Endothelial cell (in vitro differentiated cells): ENCODE measurements at regions not wholly inside any gene's neighbourhood (a gene's known extent, or its start where the extent isn't known, plus 50 kb on each side); places are given as distances from the start of the nearest gene placed in this dataset.

Source experiments
- DNase-seq: peaks from one replicate; pipeline ENCODE4 v3.0.0; 2021; ENCODE audit warnings: low spot score
- H3K27ac Mint-ChIP-seq: one replicate; pipeline ENCODE4 v1.8.0; 2021; ENCODE audit warnings: mixed read lengths, inconsistent platforms; ENCODE audit not compliant: unreplicated experiment
- H3K27me3 Mint-ChIP-seq: one replicate; pipeline ENCODE4 v1.8.0; 2021; ENCODE audit warnings: mild to moderate bottlenecking, moderate library complexity, mixed read lengths, inconsistent platforms; ENCODE audit not compliant: unreplicated experiment
- H3K36me3 Mint-ChIP-seq: one replicate; pipeline ENCODE4 v1.8.0; 2021; ENCODE audit warnings: mild to moderate bottlenecking, low read depth, mixed read lengths, inconsistent platforms; ENCODE audit not compliant: unreplicated experiment
- H3K4me1 Mint-ChIP-seq: one replicate; pipeline ENCODE4 v1.8.0; 2021; ENCODE audit warnings: mild to moderate bottlenecking, mixed read lengths, inconsistent platforms; ENCODE audit not compliant: unreplicated experiment
- H3K4me3 Mint-ChIP-seq: one replicate; pipeline ENCODE4 v1.8.0; 2021; ENCODE audit warnings: mild to moderate bottlenecking, mixed read lengths, inconsistent platforms; ENCODE audit not compliant: unreplicated experiment
- H3K9me3 Mint-ChIP-seq: one replicate; pipeline ENCODE4 v1.8.0; 2021; ENCODE audit warnings: mixed read lengths, inconsistent platforms; ENCODE audit not compliant: unreplicated experiment
- TF ChIP-seq, protein P1 (sequence below): fragments of 200-600 bp; sonication (generic); IDR thresholded peaks from one replicate; pipeline ENCODE4 v1.5.0; 2021; ENCODE audit warnings: antibody characterized with exemption; ENCODE audit not compliant: unreplicated experiment

DNA sequence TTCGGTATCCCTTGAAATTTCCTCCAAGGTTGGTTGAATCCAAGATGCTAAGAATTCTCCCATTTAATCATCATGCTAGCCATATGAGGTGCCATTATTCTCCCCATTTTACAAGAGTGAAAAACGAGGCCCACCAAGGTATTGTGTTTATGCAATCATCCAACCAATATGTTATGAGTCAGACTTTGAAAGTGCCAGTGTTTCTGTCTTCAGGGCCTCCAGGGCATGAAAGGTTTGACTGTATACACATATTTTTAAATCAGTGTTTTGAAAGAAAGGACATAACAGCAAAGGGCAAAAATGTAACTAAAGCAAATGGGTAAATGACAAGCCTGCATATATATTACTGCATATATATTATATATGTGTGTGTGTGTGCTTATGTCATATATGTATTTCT is 541.2 kb upstream of the SMIM31 start:
- H3K4me1 Mint-ChIP-seq = no peaks in the 10 kb centered on the region

DNA sequence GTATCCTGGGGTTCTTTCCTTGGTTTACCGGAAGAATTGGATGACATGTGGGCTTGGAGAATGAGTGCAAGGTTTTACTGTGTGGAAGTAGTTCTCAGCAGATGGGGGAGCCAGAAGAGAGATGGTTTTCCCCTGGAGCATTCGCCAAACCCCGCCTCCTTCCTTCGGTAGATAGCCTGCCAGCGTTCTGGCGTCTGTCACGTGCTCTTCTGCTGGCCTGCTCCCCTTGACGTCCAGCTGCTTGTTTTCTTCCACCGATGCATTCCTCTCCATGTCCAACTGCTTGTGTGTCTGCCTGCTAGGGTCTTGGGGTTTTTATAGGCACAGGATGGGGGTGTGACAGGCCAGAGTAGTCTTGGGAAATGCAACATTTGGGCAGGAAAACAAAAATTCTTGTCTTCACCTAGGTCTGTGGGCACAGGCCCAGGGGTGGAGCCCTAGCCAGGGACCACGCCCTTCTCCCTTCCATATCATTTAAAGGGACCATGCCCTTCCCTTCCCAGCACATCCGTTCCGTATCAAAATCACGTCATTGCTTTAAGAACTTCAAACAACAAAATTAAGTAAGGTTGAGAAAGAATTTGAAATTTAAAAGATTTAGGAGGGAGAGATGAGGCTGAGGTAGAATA is 538.7 kb upstream of the SMIM31 start:
- no peak overlapping the region for H3K4me3 Mint-ChIP-seq
- TF ChIP-seq, protein P1, sequence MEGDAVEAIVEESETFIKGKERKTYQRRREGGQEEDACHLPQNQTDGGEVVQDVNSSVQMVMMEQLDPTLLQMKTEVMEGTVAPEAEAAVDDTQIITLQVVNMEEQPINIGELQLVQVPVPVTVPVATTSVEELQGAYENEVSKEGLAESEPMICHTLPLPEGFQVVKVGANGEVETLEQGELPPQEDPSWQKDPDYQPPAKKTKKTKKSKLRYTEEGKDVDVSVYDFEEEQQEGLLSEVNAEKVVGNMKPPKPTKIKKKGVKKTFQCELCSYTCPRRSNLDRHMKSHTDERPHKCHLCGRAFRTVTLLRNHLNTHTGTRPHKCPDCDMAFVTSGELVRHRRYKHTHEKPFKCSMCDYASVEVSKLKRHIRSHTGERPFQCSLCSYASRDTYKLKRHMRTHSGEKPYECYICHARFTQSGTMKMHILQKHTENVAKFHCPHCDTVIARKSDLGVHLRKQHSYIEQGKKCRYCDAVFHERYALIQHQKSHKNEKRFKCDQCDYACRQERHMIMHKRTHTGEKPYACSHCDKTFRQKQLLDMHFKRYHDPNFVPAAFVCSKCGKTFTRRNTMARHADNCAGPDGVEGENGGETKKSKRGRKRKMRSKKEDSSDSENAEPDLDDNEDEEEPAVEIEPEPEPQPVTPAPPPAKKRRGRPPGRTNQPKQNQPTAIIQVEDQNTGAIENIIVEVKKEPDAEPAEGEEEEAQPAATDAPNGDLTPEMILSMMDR = no peak
- H3K9me3 Mint-ChIP-seq = no peaks in the 10 kb centered on the region
- H3K27ac Mint-ChIP-seq = no peak overlapping the region
- no peaks in the 10 kb centered on the region for H3K36me3 Mint-ChIP-seq
- H3K4me1 Mint-ChIP-seq = no peaks in the 10 kb centered on the region
- peaks cover 1% of the 10 kb centered on the region for H3K27me3 Mint-ChIP-seq
- DNase-seq = no peak

More for the DNA sequence above, 541.2 kb upstream of the SMIM31 start:
- Mint-ChIP-seq H3K27me3 (peaks cover 1% of the 10 kb centered on the region), H3K27ac (no peak overlapping the region), H3K9me3 (no peaks in the 10 kb centered on the region), H3K4me3 (no peak overlapping the region), H3K36me3 (no peaks in the 10 kb centered on the region)
- TF ChIP-seq, protein P1 = no peak
- DNase-seq = no peak

DNA sequence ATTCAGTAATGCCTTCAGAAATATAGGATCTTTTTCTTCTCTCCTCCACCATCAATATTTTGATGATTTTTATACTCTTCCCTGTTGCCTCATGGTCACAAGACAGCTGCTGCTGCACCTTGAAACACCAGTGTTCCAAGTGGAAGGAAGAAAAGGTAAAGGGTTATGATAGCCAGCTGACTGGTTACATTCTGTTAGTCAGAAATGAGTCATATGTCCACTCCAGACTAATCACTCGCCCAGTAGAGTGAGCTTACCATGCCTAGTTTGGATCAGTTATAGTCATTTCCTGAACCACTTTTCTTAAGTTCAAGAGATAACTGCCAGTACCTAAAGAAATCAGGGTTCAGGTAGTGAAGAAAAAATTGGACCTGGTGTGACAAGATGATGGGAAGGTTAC is 532.3 kb upstream of the SMIM31 start:
- Mint-ChIP-seq H3K36me3 (no peaks in the 10 kb centered on the region), H3K4me3 (no peak overlapping the region), H3K27me3 (no peaks in the 10 kb centered on the region), H3K27ac (no peak overlapping the region), H3K9me3 (no peaks in the 10 kb centered on the region), H3K4me1 (no peaks in the 10 kb centered on the region)
- TF ChIP-seq, protein P1 = no peak
- no peak for DNase-seq

DNA sequence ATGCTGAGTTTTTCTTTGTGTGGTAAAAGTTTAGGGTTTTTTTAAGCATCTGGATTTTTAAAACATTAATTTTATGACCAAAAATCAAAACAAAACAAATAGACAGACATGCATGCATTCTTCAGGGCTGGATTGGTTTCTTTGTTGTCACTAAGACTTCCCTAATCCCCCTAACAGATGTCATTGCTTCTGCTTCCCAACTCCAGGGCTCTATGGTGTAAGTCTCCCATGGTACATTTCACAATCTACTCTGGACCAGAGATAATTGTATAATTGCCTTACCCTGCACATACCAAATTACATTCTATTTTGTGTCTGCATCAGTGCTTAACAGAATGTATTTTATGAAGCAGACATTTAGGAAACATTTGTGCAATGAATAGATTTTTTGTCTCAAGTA is 529.1 kb upstream of the SMIM31 start:
- TF ChIP-seq, protein P1 = no peak
- Mint-ChIP-seq H3K27me3 (peaks cover 2% of the 10 kb centered on the region), H3K9me3 (no peaks in the 10 kb centered on the region), H3K4me1 (no peaks in the 10 kb centered on the region), H3K4me3 (no peak overlapping the region), H3K36me3 (no peaks in the 10 kb centered on the region), H3K27ac (no peak overlapping the region)
- no peak for DNase-seq

DNA sequence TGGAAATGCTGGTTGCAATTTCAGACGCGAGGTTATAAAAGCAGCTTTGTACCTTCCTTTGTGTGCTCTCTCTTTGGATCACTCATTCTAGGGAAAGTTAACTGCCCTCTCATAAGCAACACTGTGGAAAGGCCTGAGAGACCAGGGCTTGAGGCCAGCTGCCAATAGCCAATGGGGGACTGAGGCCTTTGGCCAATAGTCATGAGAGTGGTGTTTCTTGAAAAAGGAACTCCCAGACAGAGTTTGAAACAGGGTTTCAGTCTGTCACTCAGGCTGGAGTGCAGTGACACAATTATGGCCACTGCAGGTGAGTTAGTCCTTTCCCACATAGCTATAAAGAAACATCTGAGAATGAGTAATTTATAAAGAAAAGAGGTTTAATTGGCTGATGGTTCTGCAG is 524.7 kb upstream of the SMIM31 start:
- TF ChIP-seq, protein P1 = no peak
- Mint-ChIP-seq H3K36me3 (no peaks in the 10 kb centered on the region), H3K27ac (no peak overlapping the region), H3K27me3 (peaks cover 2% of the 10 kb centered on the region), H3K9me3 (no peaks in the 10 kb centered on the region), H3K4me1 (no peaks in the 10 kb centered on the region), H3K4me3 (no peak overlapping the region)
- no peak for DNase-seq
